NCI-H146 treated with DMSO at 0.1 percent for 48 hours (cell line): ENCODE measurements at regions not wholly inside any gene's neighbourhood (a gene's known extent, or its start where the extent isn't known, plus 50 kb on each side); places are given as distances from the start of the nearest gene placed in this dataset.
"Not testable (repeated sequence)": the region's sequence is repeated elsewhere in the genome, so short reads cannot be mapped to it uniquely, and the experiment has no call there.

Source experiments
- DNase-seq: peaks from one replicate; lab custom pipeline; 2025; ENCODE audit not compliant: unreplicated experiment; lab: John Stamatoyannopoulos, UW

GRCh38 chr11:106552694-106553203 lies 465.5 kb downstream of the GUCY1A2 start:
- no peak for DNase-seq

- no peak for DNase-seq
Measured at GRCh38 chr11:106553304-106553703, 465.0 kb downstream of the GUCY1A2 start.

- DNase-seq: not testable (repeated sequence)
Measured at GRCh38 chr11:106555566-106556250, 462.6 kb downstream of the GUCY1A2 start.

GRCh38 chr11:106565326-106565725 lies 452.9 kb downstream of the GUCY1A2 start:
- DNase-seq: no peak

GRCh38 chr11:106568632-106569031 lies 449.6 kb downstream of the GUCY1A2 start:
- no peak for DNase-seq

GRCh38 chr11:106577384-106577783 lies 440.9 kb downstream of the GUCY1A2 start:
- DNase-seq: not testable (repeated sequence)

- no peak for DNase-seq
Measured at GRCh38 chr11:106581399-106581798, 436.9 kb downstream of the GUCY1A2 start.

GRCh38 chr11:106585061-106585460 lies 433.2 kb downstream of the GUCY1A2 start:
- DNase-seq: no peak

- peak; percentile 4 for DNase-seq
Measured at GRCh38 chr11:106594751-106595351, 423.4 kb downstream of the GUCY1A2 start.

GRCh38 chr11:106601684-106602297 lies 416.5 kb downstream of the GUCY1A2 start:
- DNase-seq: no peak

GRCh38 chr11:106608677-106609076 lies 409.6 kb downstream of the GUCY1A2 start:
- DNase-seq: no peak

- DNase-seq: no peak
Measured at GRCh38 chr11:106614262-106614661, 404.0 kb downstream of the GUCY1A2 start.

- no peak for DNase-seq
Measured at GRCh38 chr11:106619320-106619990, 398.8 kb downstream of the GUCY1A2 start.

GRCh38 chr11:106621484-106621883 lies 396.8 kb downstream of the GUCY1A2 start:
- no peak for DNase-seq
